ENCODE measurements at regions not wholly inside any gene's neighbourhood (a gene's known extent, or its start where the extent isn't known, plus 50 kb on each side); places are given as distances from the start of the nearest gene placed in this dataset.

DNA sequence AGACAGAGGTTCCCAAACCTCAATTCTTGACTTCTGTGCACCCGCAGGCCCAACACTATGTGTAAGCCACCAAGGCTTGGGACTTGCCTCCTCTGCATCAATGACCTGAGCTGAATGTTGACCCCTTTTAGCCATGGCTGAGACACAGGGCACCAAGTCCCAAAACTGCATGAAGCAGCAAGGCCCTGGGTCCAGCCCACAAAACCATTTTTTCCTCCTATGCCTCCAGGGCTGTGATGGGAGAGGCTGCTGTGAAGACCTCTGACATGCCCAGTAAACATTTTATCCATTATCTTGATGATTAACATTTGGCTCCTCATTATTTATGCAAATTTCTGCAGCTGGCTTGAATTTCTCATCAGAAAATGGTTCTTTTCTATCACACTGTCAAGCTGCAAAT, 85.4 kb downstream of the ITM2A start:
- POLR2A ChIA-PET: no interaction called here
- 80% methylated on average over 1 of the region's 1 CpG for WGBS (ENCODE audit: missing lambda C conversion rate)

DNA sequence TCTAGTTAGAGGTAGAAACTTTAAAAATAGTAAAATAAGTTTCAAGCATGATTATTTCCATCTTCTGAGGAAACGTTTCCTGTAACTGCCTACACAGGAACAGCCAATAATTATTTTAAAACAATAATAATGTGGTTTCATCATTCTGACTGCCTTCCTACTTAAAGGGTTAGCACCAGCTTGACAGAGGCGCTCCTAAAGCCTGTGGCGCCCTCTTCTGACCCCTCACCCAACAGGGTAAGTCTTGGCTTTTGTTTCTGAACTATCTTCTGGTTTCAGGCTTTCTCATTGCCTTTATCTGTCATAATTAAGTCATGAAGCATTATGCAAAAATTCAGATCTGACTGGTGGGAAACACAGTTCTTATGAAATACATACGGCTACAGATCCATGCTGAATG, 96.7 kb downstream of the ITM2A start:
- no peak overlapping the region for H3K4me2 ChIP-seq
- DNase-seq (ENCODE audit: low read depth in 1 of 2, low spot score in 1 of 2) (peak in 1 of 2 experiments; percentile 1), FAIRE-seq (no peak), ATAC-seq (no peak)
- H3K27ac ChIP-seq: no peak overlapping the region
- H3K4me3 ChIP-seq: no peak overlapping the region
- H3K9me3 ChIP-seq: no peaks in the 10 kb centered on the region
- no peak for TF ChIP-seq RARB (CRISPR knock-in tag; IDR thresholded peaks at IDR 0.05)
- no peak for TF ChIP-seq MYC (IDR thresholded peaks at IDR 0.05; ENCODE audit: borderline replicate concordance, low read length)
- no peak for TF ChIP-seq RAD21 (conservative IDR thresholded peaks at IDR 0.05 in 1 of 2, IDR thresholded peaks at IDR 0.05 in 1 of 2)
- TF ChIP-seq POLR2AphosphoS2 (conservative IDR thresholded peaks at IDR 0.05; ENCODE audit: low read length): no peak
- no peak for TF ChIP-seq ESRRA (IDR thresholded peaks at IDR 0.05; ENCODE audit: borderline replicate concordance, low read length)
- TF ChIP-seq RNF2 (IDR thresholded peaks at IDR 0.05; ENCODE audit: borderline replicate concordance, low read depth): no peak
- no peak for TF ChIP-seq CHD4 (IDR thresholded peaks at IDR 0.05; ENCODE audit: borderline replicate concordance)
- TF ChIP-seq HOXB5 (CRISPR knock-in tag; IDR thresholded peaks at IDR 0.05): no peak
- no peak for TF ChIP-seq ZC3H11A (IDR thresholded peaks at IDR 0.05)
- no peak for TF ChIP-seq EP300 (IDR thresholded peaks at IDR 0.05)
- TF ChIP-seq, protein P1, sequence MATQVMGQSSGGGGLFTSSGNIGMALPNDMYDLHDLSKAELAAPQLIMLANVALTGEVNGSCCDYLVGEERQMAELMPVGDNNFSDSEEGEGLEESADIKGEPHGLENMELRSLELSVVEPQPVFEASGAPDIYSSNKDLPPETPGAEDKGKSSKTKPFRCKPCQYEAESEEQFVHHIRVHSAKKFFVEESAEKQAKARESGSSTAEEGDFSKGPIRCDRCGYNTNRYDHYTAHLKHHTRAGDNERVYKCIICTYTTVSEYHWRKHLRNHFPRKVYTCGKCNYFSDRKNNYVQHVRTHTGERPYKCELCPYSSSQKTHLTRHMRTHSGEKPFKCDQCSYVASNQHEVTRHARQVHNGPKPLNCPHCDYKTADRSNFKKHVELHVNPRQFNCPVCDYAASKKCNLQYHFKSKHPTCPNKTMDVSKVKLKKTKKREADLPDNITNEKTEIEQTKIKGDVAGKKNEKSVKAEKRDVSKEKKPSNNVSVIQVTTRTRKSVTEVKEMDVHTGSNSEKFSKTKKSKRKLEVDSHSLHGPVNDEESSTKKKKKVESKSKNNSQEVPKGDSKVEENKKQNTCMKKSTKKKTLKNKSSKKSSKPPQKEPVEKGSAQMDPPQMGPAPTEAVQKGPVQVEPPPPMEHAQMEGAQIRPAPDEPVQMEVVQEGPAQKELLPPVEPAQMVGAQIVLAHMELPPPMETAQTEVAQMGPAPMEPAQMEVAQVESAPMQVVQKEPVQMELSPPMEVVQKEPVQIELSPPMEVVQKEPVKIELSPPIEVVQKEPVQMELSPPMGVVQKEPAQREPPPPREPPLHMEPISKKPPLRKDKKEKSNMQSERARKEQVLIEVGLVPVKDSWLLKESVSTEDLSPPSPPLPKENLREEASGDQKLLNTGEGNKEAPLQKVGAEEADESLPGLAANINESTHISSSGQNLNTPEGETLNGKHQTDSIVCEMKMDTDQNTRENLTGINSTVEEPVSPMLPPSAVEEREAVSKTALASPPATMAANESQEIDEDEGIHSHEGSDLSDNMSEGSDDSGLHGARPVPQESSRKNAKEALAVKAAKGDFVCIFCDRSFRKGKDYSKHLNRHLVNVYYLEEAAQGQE (IDR thresholded peaks at IDR 0.05): no peak
- TF ChIP-seq HOXB13 (CRISPR knock-in tag; IDR thresholded peaks at IDR 0.05; ENCODE audit: low read depth): no peak
- ChIA-PET CTCF (no interaction called here), POLR2A (no interaction called here)
- 1% methylated on average over 4 of the region's 4 CpGs for WGBS (ENCODE audit: missing lambda C conversion rate)
- H3K4me1 ChIP-seq: no peaks in the 10 kb centered on the region

More for the DNA sequence above, 85.4 kb downstream of the ITM2A start:
- no peaks in the 10 kb centered on the region for H3K9me3 ChIP-seq
- H3K4me3 ChIP-seq: no peak overlapping the region
- no peak for ATAC-seq
- H3K4me1 ChIP-seq: no peaks in the 10 kb centered on the region
- H3K27ac ChIP-seq: no peak overlapping the region
- no peak overlapping the region for H3K4me2 ChIP-seq
- TF ChIP-seq HEYL (CRISPR knock-in tag; IDR thresholded peaks at IDR 0.05) (no peak), JUNB (IDR thresholded peaks at IDR 0.05) (no peak), KDM5A (IDR thresholded peaks at IDR 0.05) (no peak), CHD2 (IDR thresholded peaks at IDR 0.05; ENCODE audit: low read length, partially characterized antibody) (no peak), RCOR1 (IDR thresholded peaks at IDR 0.05; ENCODE audit: low read depth, low read length) (no peak), HOXA7 (CRISPR knock-in tag; IDR thresholded peaks at IDR 0.05) (no peak), MAZ (IDR thresholded peaks at IDR 0.05; ENCODE audit: borderline replicate concordance, low read depth, low read length) (no peak)
- TF ChIP-seq, protein P1 (IDR thresholded peaks at IDR 0.05): no peak
- no peak for FAIRE-seq
- CTCF ChIA-PET: no interaction called here
- no peak for DNase-seq (ENCODE audit: low read depth in 1 of 2, low spot score in 1 of 2)

Data from A549 (cell line).